ENCODE measurements at regions not wholly inside any gene's neighbourhood (a gene's known extent, or its start where the extent isn't known, plus 50 kb on each side); places are given as distances from the start of the nearest gene placed in this dataset.

DNA sequence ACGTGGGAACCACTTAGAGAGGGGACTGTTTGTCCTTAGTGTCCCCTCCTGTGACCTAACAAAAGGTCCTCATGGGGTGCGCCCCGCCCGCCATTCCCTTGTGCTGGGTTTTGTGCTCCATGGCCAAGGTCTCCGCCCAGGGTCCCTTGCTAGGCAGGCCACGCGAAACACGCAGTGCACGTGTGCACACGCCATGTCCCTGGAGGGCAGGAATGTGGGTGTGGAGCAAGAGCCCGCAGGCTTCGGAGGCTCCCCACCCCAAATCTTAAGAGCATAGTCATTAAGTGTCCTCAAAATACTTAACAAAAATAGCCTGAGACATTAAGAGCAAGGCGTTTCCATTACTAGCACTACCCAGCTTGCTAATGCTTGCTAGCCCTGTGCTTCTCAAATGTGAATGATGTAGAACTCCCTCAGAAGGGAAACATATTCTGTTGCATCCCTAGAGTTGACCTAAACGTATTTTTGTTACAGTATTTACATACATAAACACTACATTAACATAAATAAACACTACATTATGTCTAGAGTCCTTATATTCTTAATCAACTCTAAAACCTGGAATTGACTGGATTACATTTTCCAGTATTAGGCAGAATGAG lies 117.6 kb upstream of the APCDD1 start (continued):
- TF ChIP-seq EZH2phosphoT487 (IDR thresholded peaks at IDR 0.05; ENCODE audit: unreplicated experiment): no peak
- TF ChIP-seq, protein P1, sequence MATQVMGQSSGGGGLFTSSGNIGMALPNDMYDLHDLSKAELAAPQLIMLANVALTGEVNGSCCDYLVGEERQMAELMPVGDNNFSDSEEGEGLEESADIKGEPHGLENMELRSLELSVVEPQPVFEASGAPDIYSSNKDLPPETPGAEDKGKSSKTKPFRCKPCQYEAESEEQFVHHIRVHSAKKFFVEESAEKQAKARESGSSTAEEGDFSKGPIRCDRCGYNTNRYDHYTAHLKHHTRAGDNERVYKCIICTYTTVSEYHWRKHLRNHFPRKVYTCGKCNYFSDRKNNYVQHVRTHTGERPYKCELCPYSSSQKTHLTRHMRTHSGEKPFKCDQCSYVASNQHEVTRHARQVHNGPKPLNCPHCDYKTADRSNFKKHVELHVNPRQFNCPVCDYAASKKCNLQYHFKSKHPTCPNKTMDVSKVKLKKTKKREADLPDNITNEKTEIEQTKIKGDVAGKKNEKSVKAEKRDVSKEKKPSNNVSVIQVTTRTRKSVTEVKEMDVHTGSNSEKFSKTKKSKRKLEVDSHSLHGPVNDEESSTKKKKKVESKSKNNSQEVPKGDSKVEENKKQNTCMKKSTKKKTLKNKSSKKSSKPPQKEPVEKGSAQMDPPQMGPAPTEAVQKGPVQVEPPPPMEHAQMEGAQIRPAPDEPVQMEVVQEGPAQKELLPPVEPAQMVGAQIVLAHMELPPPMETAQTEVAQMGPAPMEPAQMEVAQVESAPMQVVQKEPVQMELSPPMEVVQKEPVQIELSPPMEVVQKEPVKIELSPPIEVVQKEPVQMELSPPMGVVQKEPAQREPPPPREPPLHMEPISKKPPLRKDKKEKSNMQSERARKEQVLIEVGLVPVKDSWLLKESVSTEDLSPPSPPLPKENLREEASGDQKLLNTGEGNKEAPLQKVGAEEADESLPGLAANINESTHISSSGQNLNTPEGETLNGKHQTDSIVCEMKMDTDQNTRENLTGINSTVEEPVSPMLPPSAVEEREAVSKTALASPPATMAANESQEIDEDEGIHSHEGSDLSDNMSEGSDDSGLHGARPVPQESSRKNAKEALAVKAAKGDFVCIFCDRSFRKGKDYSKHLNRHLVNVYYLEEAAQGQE (IDR thresholded peaks at IDR 0.05; ENCODE audit: unreplicated experiment): no peak
- TF ChIP-seq, protein P2, sequence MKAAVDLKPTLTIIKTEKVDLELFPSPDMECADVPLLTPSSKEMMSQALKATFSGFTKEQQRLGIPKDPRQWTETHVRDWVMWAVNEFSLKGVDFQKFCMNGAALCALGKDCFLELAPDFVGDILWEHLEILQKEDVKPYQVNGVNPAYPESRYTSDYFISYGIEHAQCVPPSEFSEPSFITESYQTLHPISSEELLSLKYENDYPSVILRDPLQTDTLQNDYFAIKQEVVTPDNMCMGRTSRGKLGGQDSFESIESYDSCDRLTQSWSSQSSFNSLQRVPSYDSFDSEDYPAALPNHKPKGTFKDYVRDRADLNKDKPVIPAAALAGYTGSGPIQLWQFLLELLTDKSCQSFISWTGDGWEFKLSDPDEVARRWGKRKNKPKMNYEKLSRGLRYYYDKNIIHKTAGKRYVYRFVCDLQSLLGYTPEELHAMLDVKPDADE (IDR thresholded peaks at IDR 0.05): no peak
- no peak for TF ChIP-seq JUNB (IDR thresholded peaks at IDR 0.05; ENCODE audit: unreplicated experiment)
- TF ChIP-seq ZNF331 (CRISPR knock-in tag; IDR thresholded peaks at IDR 0.05; ENCODE audit: low read depth): no peak
- no peak for TF ChIP-seq STAT1 (IDR thresholded peaks at IDR 0.05; ENCODE audit: unreplicated experiment)

DNA sequence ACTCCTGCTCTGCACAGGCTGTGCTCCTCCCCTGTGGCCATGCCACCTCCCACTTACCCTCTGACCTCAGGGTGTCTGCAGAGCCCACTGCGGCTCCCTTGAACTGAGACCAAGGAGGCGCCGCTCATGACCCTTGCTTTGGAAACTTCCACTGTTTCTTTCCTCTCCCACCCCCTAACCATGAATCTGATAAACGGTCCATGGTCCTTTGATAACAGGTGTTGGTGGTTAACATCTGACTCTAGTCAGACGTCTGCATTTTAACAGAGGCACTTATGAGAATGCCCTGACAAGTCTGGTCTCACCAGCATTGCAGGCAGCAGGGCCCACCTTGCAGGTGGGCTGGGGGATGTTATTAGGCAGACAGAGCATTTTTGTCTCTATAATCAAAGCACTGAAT lies 113.6 kb upstream of the APCDD1 start:
- Histone ChIP-seq H4K20me1 (replicated peaks; ENCODE audit: insufficient read depth) (no peaks in the 10 kb centered on the region), H3K9me2 (ENCODE audit: insufficient read depth) (no peaks in the 10 kb centered on the region), H3K27me3 (ENCODE audit: insufficient read depth) (no peaks in the 10 kb centered on the region), H2AFZ (no peak overlapping the region), H3F3A (replicated peaks; ENCODE audit: low read depth) (no peaks in the 10 kb centered on the region), H3K4me2 (no peak overlapping the region), H3K4me3 (no peak overlapping the region), H3K36me3 (ENCODE audit: insufficient read depth) (no peaks in the 10 kb centered on the region), H3K79me2 (replicated peaks; ENCODE audit: insufficient read depth) (no peaks in the 10 kb centered on the region), H3K4me1 (ENCODE audit: insufficient read depth) (no peaks in the 10 kb centered on the region), H3K27ac (ENCODE audit: low read depth) (no peak overlapping the region)
- no peak for ATAC-seq
- no peak for DNase-seq (ENCODE audit: low spot score)
- Mint-ChIP-seq H3K36me3 (ENCODE audit: low read depth) (peaks cover 4% of the 10 kb centered on the region; the same call in 1 of the 3 replicates), H3K27me3 (ENCODE audit: insufficient read depth, low read depth, poor library complexity) (peaks cover 6% of the 10 kb centered on the region), H3K9me3 (peaks cover 4% of the 10 kb centered on the region; the same call in 2 of the 3 replicates), H3K4me1 (no peaks in the 10 kb centered on the region), H3K27ac (no peak overlapping the region), H3K4me3 (no peak overlapping the region)
- TF ChIP-seq, protein P3, sequence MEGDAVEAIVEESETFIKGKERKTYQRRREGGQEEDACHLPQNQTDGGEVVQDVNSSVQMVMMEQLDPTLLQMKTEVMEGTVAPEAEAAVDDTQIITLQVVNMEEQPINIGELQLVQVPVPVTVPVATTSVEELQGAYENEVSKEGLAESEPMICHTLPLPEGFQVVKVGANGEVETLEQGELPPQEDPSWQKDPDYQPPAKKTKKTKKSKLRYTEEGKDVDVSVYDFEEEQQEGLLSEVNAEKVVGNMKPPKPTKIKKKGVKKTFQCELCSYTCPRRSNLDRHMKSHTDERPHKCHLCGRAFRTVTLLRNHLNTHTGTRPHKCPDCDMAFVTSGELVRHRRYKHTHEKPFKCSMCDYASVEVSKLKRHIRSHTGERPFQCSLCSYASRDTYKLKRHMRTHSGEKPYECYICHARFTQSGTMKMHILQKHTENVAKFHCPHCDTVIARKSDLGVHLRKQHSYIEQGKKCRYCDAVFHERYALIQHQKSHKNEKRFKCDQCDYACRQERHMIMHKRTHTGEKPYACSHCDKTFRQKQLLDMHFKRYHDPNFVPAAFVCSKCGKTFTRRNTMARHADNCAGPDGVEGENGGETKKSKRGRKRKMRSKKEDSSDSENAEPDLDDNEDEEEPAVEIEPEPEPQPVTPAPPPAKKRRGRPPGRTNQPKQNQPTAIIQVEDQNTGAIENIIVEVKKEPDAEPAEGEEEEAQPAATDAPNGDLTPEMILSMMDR (conservative IDR thresholded peaks at IDR 0.05; ENCODE audit: low read depth in 2 of 2): no peak
- TF ChIP-seq, protein P4, sequence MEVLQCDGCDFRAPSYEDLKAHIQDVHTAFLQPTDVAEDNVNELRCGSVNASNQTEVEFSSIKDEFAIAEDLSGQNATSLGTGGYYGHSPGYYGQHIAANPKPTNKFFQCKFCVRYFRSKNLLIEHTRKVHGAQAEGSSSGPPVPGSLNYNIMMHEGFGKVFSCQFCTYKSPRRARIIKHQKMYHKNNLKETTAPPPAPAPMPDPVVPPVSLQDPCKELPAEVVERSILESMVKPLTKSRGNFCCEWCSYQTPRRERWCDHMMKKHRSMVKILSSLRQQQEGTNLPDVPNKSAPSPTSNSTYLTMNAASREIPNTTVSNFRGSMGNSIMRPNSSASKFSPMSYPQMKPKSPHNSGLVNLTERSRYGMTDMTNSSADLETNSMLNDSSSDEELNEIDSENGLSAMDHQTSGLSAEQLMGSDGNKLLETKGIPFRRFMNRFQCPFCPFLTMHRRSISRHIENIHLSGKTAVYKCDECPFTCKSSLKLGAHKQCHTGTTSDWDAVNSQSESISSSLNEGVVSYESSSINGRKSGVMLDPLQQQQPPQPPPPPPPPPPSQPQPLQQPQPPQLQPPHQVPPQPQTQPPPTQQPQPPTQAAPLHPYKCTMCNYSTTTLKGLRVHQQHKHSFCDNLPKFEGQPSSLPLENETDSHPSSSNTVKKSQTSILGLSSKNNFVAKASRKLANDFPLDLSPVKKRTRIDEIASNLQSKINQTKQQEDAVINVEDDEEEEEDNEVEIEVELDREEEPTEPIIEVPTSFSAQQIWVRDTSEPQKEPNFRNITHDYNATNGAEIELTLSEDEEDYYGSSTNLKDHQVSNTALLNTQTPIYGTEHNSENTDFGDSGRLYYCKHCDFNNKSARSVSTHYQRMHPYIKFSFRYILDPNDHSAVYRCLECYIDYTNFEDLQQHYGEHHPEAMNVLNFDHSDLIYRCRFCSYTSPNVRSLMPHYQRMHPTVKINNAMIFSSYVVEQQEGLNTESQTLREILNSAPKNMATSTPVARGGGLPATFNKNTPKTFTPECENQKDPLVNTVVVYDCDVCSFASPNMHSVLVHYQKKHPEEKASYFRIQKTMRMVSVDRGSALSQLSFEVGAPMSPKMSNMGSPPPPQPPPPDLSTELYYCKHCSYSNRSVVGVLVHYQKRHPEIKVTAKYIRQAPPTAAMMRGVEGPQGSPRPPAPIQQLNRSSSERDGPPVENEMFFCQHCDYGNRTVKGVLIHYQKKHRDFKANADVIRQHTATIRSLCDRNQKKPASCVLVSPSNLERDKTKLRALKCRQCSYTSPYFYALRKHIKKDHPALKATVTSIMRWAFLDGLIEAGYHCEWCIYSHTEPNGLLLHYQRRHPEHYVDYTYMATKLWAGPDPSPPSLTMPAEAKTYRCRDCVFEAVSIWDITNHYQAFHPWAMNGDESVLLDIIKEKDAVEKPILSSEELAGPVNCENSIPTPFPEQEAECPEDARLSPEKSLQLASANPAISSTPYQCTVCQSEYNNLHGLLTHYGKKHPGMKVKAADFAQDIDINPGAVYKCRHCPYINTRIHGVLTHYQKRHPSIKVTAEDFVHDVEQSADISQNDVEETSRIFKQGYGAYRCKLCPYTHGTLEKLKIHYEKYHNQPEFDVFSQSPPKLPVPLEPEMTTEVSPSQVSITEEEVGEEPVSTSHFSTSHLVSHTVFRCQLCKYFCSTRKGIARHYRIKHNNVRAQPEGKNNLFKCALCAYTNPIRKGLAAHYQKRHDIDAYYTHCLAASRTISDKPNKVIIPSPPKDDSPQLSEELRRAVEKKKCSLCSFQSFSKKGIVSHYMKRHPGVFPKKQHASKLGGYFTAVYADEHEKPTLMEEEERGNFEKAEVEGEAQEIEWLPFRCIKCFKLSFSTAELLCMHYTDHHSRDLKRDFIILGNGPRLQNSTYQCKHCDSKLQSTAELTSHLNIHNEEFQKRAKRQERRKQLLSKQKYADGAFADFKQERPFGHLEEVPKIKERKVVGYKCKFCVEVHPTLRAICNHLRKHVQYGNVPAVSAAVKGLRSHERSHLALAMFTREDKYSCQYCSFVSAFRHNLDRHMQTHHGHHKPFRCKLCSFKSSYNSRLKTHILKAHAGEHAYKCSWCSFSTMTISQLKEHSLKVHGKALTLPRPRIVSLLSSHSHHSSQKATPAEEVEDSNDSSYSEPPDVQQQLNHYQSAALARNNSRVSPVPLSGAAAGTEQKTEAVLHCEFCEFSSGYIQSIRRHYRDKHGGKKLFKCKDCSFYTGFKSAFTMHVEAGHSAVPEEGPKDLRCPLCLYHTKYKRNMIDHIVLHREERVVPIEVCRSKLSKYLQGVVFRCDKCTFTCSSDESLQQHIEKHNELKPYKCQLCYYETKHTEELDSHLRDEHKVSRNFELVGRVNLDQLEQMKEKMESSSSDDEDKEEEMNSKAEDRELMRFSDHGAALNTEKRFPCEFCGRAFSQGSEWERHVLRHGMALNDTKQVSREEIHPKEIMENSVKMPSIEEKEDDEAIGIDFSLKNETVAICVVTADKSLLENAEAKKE (CRISPR knock-in tag; IDR thresholded peaks at IDR 0.05): no peak
- TF ChIP-seq EZH2 (IDR thresholded peaks at IDR 0.05; ENCODE audit: low read depth, unreplicated experiment) (no peak), EZH2phosphoT487 (IDR thresholded peaks at IDR 0.05; ENCODE audit: unreplicated experiment) (no peak), NANOG (IDR thresholded peaks at IDR 0.05; ENCODE audit: borderline replicate concordance) (no peak), JUNB (IDR thresholded peaks at IDR 0.05; ENCODE audit: unreplicated experiment) (no peak), ZNF331 (CRISPR knock-in tag; IDR thresholded peaks at IDR 0.05; ENCODE audit: low read depth) (no peak)
